ENCODE measurements at regions not wholly inside any gene's neighbourhood (a gene's known extent, or its start where the extent isn't known, plus 50 kb on each side); places are given as distances from the start of the nearest gene placed in this dataset.

GRCh38 chr20:21982559-21982958 lies 277.1 kb downstream of the PAX1 start:
- Histone ChIP-seq H3K9me3 (peaks cover 0 to 22% (median 0%) of the 10 kb centered on the region in 11 donors), H3K4me1 (peaks cover 0 to 15% (median 0%) of the 10 kb centered on the region in 9 donors), H3K27ac (peak overlapping the region in 6 of 10 donors; percentile 21 to 39 (median 30)), H3K36me3 (no peaks in the 10 kb centered on the region), H3K27me3 (no peaks in the 10 kb centered on the region), H3K4me3 (no peak overlapping the region)
- DNase-seq (no peak), ATAC-seq (peak in 2 of 8 donors; percentile 35 to 43)
- intact Hi-C loops (cut with DNase I), result no loop called here
- TF ChIP-seq, protein P1, sequence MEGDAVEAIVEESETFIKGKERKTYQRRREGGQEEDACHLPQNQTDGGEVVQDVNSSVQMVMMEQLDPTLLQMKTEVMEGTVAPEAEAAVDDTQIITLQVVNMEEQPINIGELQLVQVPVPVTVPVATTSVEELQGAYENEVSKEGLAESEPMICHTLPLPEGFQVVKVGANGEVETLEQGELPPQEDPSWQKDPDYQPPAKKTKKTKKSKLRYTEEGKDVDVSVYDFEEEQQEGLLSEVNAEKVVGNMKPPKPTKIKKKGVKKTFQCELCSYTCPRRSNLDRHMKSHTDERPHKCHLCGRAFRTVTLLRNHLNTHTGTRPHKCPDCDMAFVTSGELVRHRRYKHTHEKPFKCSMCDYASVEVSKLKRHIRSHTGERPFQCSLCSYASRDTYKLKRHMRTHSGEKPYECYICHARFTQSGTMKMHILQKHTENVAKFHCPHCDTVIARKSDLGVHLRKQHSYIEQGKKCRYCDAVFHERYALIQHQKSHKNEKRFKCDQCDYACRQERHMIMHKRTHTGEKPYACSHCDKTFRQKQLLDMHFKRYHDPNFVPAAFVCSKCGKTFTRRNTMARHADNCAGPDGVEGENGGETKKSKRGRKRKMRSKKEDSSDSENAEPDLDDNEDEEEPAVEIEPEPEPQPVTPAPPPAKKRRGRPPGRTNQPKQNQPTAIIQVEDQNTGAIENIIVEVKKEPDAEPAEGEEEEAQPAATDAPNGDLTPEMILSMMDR (IDR thresholded peaks at IDR 0.05), result no peak
- WGBS, 2 donors, result 62 to 74% methylated on average over 3 of the region's 3 CpGs

DNA sequence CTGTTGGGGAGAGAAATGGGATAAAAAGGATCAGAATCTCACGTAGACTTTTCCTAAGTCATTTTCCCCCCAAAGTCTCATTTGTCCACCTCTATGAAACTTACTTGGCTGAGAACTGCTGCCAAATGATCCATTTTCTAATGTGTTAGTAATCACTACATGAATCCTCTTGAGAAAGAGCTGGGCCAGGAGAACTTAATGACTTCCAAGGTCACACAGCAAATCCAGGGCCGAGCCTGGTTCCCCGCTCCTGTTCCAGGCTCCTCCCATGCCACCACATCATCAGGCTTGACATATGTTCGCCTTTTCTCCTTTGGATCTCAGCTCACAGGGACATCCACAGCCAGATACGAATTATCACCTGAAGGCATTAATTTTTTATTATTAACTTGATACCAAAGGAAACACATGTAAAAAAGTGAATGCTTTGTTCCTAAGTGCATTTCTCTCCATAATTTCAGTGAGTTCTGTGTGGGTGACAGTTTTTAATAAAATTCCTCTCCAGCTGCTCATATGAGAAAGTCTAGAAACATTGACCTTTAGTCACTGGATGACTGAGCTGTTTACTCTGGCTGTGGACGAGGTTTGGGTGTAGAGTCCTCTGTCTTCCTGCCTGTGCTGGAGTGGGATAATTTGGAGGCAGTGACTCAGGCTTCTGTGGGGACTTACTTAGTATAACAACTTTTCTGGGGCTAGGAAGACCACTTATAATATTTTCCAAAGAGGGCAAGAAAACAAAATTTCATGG lies 276.3 kb downstream of the PAX1 start:
- WGBS, 2 donors, result 64 to 65% methylated on average over 6 of the region's 6 CpGs
- Histone ChIP-seq H3K36me3 (no peaks in the 10 kb centered on the region), H3K4me1 (peaks cover 0 to 15% (median 0%) of the 10 kb centered on the region in 9 donors), H3K4me3 (no peak overlapping the region), H3K27ac (peak overlapping the region in 4 of 10 donors; percentile 3 to 58 (median 42)), H3K9me3 (peaks cover 0 to 22% (median 0%) of the 10 kb centered on the region in 11 donors), H3K27me3 (no peaks in the 10 kb centered on the region)
- TF ChIP-seq, protein P1 (IDR thresholded peaks at IDR 0.05), result no peak
- intact Hi-C loops (cut with DNase I), result no loop called here
- DNase-seq (peak in 1 of 2 donors; percentile 12), ATAC-seq (peak; percentile 61 to 95 (median 88))

GRCh38 chr20:21981179-21981578 lies 275.7 kb downstream of the PAX1 start:
- ATAC-seq (no peak), DNase-seq (no peak)
- Histone ChIP-seq H3K36me3 (no peaks in the 10 kb centered on the region), H3K27me3 (no peaks in the 10 kb centered on the region), H3K27ac (peak overlapping the region in 4 of 10 donors; percentile 3 to 58 (median 42)), H3K9me3 (peaks cover 0 to 22% (median 0%) of the 10 kb centered on the region in 11 donors), H3K4me3 (no peak overlapping the region), H3K4me1 (peaks cover 0 to 15% (median 0%) of the 10 kb centered on the region in 9 donors)
- intact Hi-C loops (cut with DNase I), result no loop called here
- 63 to 67% methylated on average over 3 of the region's 3 CpGs for WGBS, 2 donors
- TF ChIP-seq, protein P1 (IDR thresholded peaks at IDR 0.05), result no peak

GRCh38 chr20:21971436-21971835 lies 266.0 kb downstream of the PAX1 start:
- ATAC-seq (no peak), DNase-seq (no peak)
- TF ChIP-seq, protein P1 (IDR thresholded peaks at IDR 0.05), result no peak
- H3K27ac ChIP-seq, result no peak overlapping the region
- intact Hi-C loops (cut with DNase I), result no loop called here
- H3K27me3 ChIP-seq, result no peaks in the 10 kb centered on the region
- H3K4me3 ChIP-seq, result no peak overlapping the region
- H3K9me3 ChIP-seq, result peaks cover 0 to 25% (median 8%) of the 10 kb centered on the region in 11 donors
- no peaks in the 10 kb centered on the region for H3K4me1 ChIP-seq
- no peaks in the 10 kb centered on the region for H3K36me3 ChIP-seq
- WGBS, 2 donors, result 74 to 76% methylated on average over 2 of the region's 2 CpGs
